ENCODE measurements at regions not wholly inside any gene's neighbourhood (a gene's known extent, or its start where the extent isn't known, plus 50 kb on each side); places are given as distances from the start of the nearest gene placed in this dataset.

- TF ChIP-seq CTCF (IDR thresholded peaks at IDR 0.05; ENCODE audit: insufficient read depth, low read length) (no peak), GABPA (IDR thresholded peaks at IDR 0.05; ENCODE audit: low read depth) (no peak)
These were observed 85.6 kb downstream of the C5orf15 start for GRCh38 chr5:133882846-133883245.

Measured in HL-60 (cell line).